Liver (tissue), 3 donors: ENCODE measurements at regions not wholly inside any gene's neighbourhood (a gene's known extent, or its start where the extent isn't known, plus 50 kb on each side); places are given as distances from the start of the nearest gene placed in this dataset.

Experiments used
- MAX ChIP-seq: IDR thresholded peaks from 2 replicates; pipeline ENCODE4 v1.6.1; 2016; ENCODE audit warnings: antibody characterized with exemption
- TAF1 ChIP-seq: conservative IDR thresholded peaks from 2 replicates; pipeline ENCODE4 v1.6.1; 2016; ENCODE audit warnings: antibody characterized with exemption, mild to moderate bottlenecking
- TF ChIP-seq, protein P1 (sequence below): fragments of 150-350 bp; IDR thresholded peaks from 2 replicates; pipeline ENCODE4 v1.5.1; 2017; ENCODE audit warnings: improper control_type of control experiment, low read depth, low read length; ENCODE audit not compliant: missing input control
- donor health status: healthy.
- donor health status: healthy.

DNA sequence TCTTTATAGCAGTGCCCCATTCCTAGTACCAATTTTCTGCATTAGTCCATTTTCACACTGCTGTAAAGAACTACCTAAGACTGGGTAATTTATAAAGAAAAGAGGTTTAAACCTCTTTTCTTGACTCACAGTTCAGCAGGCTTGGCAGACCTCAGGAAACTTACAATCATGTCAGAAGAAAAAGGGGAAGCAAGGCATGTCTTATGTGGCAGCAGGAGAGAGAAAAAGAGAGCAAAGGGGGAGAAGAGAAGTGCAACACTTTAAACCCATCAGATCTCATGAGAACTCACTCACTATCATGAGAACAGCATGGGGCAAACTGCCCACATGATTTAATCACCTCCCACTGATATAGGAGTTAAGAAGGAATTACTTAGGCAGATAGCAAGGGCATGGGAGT lies 101.6 kb upstream of the PLEKHG7 start:
- TF ChIP-seq, protein P1, sequence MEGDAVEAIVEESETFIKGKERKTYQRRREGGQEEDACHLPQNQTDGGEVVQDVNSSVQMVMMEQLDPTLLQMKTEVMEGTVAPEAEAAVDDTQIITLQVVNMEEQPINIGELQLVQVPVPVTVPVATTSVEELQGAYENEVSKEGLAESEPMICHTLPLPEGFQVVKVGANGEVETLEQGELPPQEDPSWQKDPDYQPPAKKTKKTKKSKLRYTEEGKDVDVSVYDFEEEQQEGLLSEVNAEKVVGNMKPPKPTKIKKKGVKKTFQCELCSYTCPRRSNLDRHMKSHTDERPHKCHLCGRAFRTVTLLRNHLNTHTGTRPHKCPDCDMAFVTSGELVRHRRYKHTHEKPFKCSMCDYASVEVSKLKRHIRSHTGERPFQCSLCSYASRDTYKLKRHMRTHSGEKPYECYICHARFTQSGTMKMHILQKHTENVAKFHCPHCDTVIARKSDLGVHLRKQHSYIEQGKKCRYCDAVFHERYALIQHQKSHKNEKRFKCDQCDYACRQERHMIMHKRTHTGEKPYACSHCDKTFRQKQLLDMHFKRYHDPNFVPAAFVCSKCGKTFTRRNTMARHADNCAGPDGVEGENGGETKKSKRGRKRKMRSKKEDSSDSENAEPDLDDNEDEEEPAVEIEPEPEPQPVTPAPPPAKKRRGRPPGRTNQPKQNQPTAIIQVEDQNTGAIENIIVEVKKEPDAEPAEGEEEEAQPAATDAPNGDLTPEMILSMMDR: no peak
- no peak for TF ChIP-seq MAX
- no peak for TF ChIP-seq TAF1
